DLD1 (cell line): ENCODE measurements at regions not wholly inside any gene's neighbourhood (a gene's known extent, or its start where the extent isn't known, plus 50 kb on each side); places are given as distances from the start of the nearest gene placed in this dataset.
"Not testable (repeated sequence)": the region's sequence is repeated elsewhere in the genome, so short reads cannot be mapped to it uniquely, and the experiment has no call there.

Source experiments
- in situ Hi-C: cut with HindIII; loops from 2 replicates; pipeline ENCODE4 v1.10.0; 2017; ENCODE audit warnings: low sequenced_read_pairs

DNA sequence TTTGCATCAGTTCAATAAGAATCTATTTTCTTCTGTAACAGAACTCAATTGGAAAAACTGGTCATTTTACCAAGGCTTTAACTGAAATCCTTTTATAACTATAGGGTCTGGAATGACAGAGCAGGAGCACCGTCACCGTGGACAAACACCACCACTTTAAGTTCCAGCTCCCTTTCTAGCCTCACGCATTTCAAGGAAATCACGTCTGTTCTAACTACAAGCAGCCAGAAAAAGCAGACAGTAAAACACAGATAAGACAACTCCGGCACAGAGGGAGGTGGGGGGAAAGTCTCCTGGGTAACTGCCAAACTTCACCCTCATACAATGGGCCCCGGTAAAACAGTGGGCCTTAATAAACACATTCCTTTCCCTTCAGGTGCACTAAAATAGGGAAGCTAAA is 952.6 kb downstream of the STIM2 start:
- in situ Hi-C loops = not testable (repeated sequence)

DNA sequence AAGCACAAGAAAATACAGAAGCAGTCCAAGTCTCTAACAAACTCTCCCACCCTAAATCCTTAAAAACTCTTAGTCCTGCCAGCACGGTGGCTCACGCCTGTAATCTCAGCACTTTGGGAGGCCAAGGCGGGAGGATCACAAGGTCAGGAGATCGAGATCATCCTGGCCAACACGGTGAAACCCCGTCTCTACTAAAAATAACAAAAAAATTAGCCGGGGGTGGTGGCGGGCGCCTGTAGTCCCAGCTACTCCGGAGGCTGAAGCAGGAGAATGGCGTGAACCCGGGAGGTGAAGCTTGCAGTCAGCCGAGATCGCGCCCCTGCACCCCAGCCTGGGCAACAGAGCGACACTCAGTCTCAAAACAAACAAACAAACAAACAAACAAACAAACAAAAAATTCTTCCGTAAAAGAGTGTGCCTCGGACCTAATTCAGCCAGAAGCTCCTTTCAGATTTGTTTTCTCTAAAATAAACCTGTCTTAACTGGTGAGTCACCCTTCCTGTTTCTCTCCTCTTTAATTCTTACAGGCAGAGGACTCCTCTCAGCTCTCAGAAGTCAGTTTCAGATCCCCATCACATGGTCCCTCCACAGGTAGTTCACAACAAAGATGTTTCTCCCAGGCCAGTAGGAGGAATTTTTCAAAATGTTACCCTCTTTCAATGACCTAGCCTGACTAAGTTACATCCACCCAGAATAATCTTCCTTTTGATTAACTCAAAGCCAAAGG is 953.2 kb downstream of the STIM2 start:
- in situ Hi-C loops = not testable (repeated sequence)

DNA sequence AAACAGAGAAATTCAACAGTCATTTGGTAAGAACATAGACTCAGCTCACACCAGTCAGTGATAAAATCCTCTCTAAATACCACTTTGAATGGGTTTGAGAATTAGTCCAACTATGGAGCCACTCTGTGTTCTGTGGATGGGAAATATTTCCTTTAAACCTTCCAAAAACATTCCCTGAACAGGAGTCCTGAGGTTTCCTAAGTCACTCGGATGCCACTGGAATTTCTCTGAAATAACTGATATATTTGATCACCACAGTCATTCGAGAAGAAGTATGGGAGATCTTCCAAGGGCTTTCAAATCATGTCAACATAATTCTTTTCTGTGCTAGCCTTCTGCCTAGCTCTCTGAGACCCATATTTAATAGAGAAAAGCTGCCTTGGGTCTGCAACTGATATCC is 958.6 kb downstream of the STIM2 start:
- in situ Hi-C loops = no loop called here

DNA sequence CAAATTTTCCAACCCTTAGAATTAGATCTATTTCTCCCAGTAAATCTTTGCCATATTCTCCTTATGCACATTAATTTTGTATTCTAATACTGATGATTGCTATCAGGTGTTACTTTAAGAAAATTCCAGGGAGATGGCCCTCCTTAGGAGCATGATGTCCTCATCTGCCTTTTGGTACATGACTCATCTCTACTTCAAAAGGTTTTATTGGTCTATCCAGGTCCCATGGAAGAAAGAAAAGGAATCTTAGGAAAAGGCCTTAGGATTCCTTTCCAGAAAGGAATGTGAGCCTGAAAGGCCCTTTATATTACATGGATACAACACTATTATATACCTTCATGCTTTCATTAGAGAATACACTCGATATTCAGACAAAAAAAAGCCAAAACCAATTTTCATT is 968.2 kb downstream of the STIM2 start:
- in situ Hi-C loops = no loop called here

DNA sequence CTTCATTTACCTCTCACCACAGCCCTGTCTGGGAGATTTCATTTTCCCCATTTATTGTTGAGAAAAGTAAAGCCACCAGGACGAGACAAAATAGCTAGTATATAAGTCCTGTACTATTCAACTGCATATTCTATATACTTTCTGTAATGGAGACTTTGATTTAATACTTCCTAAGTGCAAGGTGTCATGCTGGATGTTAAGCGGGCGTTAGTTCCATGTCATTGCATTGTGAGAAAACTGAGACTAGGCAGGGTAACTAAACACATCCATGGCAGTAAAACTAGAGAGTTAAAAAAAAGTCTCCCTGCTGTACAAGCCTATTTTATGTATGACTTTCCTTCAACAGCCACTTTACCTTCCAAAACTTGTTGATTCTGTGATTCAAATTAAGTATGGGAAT is 969.6 kb downstream of the STIM2 start:
- in situ Hi-C loops = no loop called here

DNA sequence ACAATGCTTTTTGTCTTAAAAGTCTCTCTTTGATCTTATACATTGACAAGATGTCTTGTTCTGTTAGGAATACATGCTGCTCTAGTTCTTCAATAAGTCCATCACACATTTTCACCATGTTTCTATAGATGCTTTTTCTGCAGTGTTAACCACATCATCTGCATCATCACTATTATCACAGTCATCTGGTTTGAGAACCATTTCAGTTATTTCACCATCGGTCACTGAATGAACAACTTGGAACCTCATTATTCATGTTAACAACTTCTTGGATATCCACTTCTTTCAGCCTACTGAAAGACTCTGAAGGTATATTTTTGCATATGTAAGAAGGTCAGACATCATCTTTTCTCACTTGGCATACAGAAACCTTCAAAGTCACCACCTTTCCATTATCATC is 975.2 kb downstream of the STIM2 start:
- in situ Hi-C loops = no loop called here

DNA sequence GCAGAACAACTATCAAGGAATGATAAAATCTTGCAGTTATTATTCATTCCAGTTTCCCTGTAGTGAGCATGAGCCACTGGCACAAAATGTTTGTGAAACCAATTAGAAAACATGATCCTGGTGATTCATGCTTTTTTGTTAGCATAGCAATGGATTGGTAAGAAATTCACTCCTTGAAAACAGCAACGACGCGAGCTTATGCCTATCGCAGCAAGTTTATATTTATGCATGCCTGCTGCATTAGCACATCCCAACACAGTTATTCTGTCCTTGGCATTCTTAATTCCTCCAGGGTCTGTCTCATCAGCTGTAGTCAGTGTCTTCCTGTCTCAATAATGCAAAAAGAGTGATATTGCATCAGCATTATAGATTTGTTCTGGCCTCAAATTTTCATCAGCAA is 975.9 kb downstream of the STIM2 start:
- in situ Hi-C loops = no loop called here

DNA sequence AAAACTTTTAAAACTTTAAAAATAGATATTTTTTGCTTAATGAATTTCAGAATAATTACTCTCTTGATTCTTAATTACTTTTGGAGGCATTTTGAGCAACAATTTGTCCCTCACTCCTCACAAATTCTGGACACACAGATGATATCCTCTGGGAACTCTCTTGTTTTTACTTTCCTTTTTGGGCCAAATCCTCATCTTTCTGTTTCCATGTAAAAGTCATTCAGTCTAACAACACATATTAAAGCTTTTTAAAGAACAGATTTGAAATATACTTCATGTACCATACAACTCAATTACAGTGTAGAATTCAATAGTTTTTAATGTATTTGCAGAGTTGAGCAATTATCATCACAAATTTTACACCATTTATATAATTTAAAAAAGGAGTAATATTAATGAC is 983.1 kb downstream of the STIM2 start:
- in situ Hi-C loops = no loop called here

DNA sequence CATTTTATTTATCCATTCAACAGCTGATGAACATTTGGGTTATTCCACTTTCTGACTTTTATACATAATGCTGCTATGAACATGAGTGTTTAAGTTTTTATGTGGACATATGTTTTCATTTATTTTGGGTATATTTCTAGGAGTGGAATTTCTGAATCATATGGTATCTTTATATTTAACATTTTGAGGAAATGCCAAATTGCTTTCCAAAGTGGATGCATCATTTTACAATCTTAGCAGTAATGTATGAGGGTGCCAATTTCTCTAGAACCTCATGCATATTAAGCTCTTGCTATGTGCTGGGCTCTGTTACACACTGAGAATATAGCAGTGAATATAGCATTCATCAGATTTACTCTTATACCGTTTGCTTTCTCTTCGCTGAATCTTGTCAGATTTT is 983.7 kb downstream of the STIM2 start:
- in situ Hi-C loops = no loop called here

DNA sequence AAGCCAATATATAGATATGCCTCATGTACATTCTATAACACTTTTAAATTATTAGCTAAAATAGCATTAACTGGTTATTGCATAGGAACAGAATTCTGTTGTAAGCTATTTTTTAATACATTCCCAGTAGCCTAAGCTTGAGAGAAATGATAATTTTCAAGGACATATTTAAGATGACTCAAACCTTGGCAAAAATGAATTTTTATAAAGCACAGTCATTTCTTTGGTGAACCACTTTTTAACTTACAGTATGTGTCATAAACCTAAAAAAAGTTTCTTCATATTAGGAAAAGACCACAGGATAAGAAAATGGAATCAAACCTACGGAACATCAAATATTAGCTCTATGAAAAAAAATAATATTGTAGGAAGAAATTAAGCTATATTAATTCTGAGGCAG is 986.3 kb downstream of the STIM2 start:
- in situ Hi-C loops = no loop called here

DNA sequence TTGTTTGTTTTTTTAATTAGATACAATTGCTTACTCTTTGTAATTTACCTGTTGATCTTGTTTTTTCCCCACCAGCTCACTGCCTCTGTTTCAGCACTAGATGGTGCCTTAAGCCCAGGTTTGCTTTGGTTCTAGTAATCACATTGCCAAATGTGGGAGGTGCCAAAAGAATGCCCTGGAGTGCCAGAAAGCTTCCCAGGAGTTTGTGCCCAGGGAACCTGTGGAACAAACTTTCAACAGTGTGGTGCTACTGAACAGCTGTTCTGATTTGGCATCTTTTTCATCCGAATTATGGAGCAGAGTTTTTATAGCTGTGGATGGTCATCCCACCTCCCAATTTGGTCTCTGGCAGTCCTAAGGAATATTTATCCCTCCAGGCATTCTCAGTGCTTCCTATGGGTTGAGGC is 1000.7 kb downstream of the STIM2 start:
- in situ Hi-C loops = no loop called here

DNA sequence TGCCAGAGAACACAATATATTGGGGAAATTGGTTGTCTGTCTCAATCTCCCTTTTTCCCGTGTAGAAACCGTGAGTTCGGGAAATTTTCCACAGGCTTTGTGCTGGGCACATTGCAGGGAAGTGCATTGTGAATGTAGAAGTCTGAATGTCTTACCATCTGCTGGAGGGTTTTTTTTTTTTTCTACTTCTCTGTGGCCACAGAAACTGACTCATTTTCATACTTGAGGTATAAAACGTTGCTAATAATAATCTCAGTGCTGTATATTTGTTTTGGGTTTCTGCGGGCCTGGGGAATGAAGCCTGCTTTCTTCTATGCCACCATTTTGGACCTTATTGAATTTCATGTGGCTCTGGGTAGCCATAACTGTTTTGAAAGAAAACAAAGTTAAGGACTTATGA is 1001.2 kb downstream of the STIM2 start:
- in situ Hi-C loops = no loop called here

DNA sequence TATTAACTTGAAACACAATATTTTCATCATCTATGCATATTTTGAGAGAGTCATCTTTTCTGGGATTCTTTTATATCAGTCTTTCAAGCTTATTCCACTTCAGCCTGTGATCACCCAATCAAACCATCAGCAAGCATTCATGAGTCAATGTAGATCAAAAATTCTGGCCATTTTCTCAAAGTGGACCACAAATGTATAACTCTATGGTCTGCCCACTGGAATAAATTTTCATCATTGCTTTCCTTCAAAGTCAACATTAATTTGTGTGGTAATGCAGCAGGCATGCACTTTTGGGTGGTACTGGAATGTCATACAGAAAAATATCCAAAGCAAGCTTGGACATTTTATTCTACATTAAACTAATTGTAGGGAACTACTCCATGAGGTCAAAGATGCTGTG is 1013.0 kb downstream of the STIM2 start:
- in situ Hi-C loops = no loop called here

DNA sequence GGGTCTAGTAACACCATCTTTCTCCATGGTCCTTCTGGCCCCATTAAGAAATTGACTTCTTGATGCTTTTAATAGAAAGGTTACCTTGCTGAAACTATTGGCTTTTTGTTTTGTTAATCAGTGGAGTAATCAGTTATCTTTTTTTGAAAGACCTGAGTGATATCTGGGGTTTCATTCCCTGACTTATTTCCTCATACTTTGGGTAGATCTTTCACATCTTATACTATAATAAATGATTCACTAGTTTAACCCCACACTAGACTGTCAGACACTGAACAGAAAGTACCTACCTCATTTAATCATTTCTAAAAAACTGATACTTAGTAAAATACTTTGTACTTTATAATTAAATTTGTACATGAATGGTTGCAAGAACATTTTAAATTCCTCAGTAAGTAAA is 1021.1 kb downstream of the STIM2 start:
- in situ Hi-C loops = no loop called here

DNA sequence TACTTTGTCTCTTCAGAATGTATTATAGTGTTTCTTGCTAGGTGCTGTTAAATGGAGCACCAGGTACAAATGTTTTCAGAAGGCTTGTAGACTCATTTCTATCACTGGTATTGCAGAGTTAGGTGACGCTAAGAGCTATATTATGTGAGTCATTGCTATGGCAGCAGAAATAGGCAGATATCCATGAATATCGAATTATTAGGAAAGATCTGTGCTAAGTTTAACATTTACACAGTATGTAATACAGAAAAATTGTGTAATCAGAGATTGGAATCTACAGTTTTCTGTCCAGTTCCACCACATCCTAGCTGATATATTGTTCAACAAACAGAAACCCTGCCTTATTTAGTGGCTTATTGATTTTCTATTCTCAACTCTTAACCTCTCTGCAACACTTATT is 1025.5 kb downstream of the STIM2 start:
- in situ Hi-C loops = no loop called here

DNA sequence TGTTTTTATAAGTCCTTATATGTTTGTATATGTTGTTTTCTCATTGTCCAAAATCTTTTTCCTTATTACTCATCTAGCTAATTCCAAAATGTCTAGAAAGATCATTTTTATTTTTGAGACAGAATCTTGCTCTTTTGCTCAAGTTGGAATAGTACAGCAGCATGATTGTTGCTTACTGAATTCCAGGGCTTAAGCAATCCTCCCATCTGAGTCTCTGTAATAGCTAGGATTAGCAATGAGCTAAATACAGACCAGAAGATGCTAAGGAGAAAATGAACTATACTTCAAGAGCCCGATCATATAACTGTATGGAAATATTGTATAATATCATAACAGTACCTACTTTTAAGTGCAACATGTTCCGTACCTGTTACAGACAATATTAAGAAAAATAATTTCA is 1027.0 kb downstream of the STIM2 start:
- in situ Hi-C loops = no loop called here

DNA sequence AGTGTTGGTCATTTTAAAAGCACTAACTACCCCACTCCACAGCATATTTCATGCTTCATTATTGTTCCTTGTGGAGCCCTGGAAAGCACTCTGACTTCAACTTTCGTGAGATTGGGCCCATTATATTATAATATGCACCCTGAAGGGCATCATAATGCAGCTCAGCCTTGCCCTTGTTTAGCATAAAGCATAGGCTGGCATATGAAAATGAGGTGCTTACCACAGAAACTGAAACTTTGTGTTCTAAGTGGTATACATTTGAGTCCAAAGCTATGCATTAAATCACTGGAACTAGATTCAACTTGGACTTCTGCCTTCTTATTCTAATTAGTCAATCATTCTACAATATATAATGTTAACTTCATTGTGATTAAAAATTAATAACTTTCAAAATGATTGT is 1027.9 kb downstream of the STIM2 start:
- in situ Hi-C loops = no loop called here

DNA sequence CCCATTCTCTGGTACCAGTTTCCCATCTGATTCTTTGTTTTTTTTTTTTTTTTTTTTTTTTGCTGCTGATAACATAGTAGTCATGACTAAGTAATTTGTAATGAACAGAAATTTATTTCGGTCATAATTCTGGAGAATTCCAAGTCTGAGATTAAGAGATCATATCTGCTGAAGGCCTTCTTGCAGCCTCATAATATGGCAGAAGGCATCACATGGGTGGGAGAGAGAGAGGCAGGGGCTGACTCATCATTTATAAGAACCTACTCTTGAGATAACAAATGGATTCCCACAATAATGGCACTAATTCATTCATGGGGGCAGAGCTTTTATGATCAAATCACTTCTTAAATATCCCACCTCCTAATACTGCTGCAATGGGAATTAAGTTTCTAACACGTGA is 1034.3 kb downstream of the STIM2 start:
- in situ Hi-C loops = no loop called here

DNA sequence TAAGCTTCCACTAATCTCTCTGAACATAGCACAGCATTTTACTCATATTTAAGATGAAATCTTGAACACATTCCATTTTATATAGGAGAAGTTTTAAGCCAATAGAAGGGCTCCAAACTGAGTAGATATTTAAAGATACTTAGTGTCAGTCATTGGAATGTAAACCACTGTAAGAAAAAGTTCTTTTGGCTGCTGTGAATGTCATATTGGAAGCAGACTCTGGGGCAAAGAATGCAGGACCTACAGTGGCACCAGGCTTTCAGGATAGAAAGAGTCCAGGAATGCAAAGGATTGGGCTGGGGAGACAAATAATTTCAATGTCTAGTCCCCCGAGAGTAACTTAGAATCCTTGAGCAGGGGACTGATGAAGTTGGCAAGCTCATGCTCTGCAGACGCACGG is 1047.7 kb downstream of the STIM2 start:
- in situ Hi-C loops = no loop called here

DNA sequence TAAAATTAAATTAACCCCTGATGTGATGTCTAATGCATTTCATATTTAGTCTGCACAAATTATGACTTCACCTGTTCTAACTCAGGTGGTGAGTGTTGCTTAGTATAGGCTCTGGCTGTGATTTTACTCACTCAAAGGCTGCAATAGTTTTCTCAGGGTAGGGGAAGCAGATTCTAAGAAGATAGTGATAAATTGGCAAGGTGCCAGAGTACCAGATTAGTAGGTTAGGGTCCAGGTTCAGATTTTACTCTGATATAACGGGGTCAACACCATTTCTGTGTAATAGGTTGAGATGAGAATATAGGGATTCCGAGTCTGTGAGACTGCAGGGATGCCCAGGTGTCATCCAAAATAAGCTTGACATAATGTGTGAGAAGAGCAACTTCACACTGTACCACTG is 1049.6 kb downstream of the STIM2 start:
- in situ Hi-C loops = no loop called here

DNA sequence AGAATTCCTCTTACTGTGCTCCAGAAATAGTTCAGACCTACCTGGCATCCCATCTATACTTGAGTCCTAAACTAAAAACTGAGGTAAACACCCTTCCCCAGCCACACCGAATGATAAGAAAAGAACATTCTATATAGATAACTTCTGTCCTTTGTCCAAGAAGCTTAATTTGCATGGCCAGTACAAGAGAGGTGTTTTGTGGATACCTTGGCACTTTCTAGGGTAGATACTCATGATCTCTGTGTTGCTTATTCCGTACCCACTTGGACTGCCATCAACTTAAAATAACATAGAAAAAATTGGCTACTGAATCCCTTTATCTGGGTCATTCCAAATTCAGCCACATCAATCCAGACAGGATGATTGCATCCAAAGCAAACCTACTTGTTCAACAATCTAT is 1050.4 kb downstream of the STIM2 start:
- in situ Hi-C loops = no loop called here

DNA sequence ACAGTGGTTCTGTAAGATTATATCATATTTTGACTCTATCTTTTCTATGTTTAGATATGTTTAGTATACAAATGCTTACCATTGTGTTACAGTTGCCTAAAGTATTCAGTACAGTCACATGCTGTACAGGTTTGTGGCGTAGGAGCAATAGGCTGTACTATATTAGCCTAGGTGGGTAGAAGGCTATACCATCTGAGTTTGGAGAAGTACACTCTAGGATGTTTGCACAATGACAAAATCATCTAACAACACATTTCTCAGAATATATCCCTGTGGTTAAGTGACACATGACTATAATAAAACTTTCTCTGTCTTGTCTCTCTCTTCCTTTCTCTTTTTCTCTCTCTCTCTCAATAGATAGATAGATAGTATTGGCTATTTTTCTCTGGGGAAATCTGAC is 1053.1 kb downstream of the STIM2 start:
- in situ Hi-C loops = no loop called here

DNA sequence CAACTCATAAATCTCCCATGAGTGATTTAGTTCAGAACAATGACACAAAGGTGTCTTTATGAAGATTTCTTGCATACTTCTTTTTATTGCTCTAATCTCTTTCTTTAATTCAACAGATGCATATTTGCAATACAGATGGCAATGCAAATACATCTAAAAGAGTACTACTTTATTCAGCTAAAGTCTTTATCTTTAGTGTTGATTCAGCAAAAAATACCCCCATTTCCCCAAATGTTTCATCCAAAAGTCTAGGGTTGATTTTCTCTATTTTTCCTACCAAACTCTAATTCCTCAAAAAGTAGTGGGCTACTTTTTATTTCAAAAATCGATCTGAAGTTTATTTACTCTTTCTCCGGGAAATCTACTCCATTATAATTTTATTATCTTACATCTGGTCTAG is 1055.2 kb downstream of the STIM2 start:
- in situ Hi-C loops = no loop called here
